IMR-90 (cell line): ENCODE measurements at regions not wholly inside any gene's neighbourhood (a gene's known extent, or its start where the extent isn't known, plus 50 kb on each side); places are given as distances from the start of the nearest gene placed in this dataset.

ENCODE experiments used
- BHLHE40 ChIP-seq: fragments of 150-350 bp; IDR thresholded peaks from 2 replicates; pipeline ENCODE4 v1.6.1; 2016; ENCODE audit warnings: mild to moderate bottlenecking, low read depth, low read length
- CEBPB ChIP-seq: IDR thresholded peaks from 2 replicates; pipeline ENCODE4 v1.6.1; 2012; ENCODE audit warnings: low read depth, low read length, improper control_type of control experiment
- FOS ChIP-seq: fragments of 150-350 bp; IDR thresholded peaks from 2 replicates; pipeline ENCODE4 v1.6.1; 2016; ENCODE audit warnings: low read depth, low read length
- MAFK ChIP-seq: IDR thresholded peaks from 2 replicates; pipeline ENCODE4 v1.6.1; 2012; ENCODE audit warnings: low read depth, low read length, improper control_type of control experiment
- MAZ ChIP-seq: IDR thresholded peaks from 2 replicates; pipeline ENCODE4 v1.6.1; 2012; ENCODE audit warnings: low read depth, mild to moderate bottlenecking, low read length, improper control_type of control experiment, moderate library complexity, borderline replicate concordance
- MXI1 ChIP-seq: IDR thresholded peaks from 2 replicates; pipeline ENCODE4 v1.6.1; 2012; ENCODE audit warnings: low read depth, mild to moderate bottlenecking, low read length, moderate library complexity, borderline replicate concordance
- POLR2A ChIP-seq: IDR thresholded peaks from 2 replicates; pipeline ENCODE4 v1.6.1; 2012; ENCODE audit warnings: mild to moderate bottlenecking, low read depth, low read length
- RAD21 ChIP-seq: IDR thresholded peaks from 2 replicates; pipeline ENCODE4 v1.6.1; 2012; ENCODE audit warnings: low read length, improper control_type of control experiment
- RFX5 ChIP-seq: IDR thresholded peaks from 2 replicates; pipeline ENCODE4 v1.8.0; 2012; ENCODE audit warnings: low read depth, mild to moderate bottlenecking, low read length, moderate library complexity
- SMC3 ChIP-seq: fragments of 150-350 bp; IDR thresholded peaks from 2 replicates; pipeline ENCODE4 v1.6.1; 2016; ENCODE audit warnings: low read depth, mild to moderate bottlenecking, antibody characterized with exemption, low read length, moderate library complexity
- TF ChIP-seq, protein P1 (sequence below): conservative IDR thresholded peaks from 2 replicates; pipeline ENCODE4 v1.5.1; 2012; ENCODE audit warnings: mild to moderate bottlenecking, low read depth, low read length, improper control_type of control experiment
- TF ChIP-seq, protein P2 (sequence below): fragments of 150-350 bp; IDR thresholded peaks from 2 replicates; pipeline ENCODE4 v1.6.1; 2016; ENCODE audit warnings: low read depth, mild to moderate bottlenecking, low read length, moderate library complexity, borderline replicate concordance
- TF ChIP-seq, protein P3 (sequence below): fragments of 150-350 bp; IDR thresholded peaks from 2 replicates; pipeline ENCODE4 v1.6.1; 2017; ENCODE audit warnings: mild to moderate bottlenecking, antibody characterized with exemption, low read length, low read depth

DNA sequence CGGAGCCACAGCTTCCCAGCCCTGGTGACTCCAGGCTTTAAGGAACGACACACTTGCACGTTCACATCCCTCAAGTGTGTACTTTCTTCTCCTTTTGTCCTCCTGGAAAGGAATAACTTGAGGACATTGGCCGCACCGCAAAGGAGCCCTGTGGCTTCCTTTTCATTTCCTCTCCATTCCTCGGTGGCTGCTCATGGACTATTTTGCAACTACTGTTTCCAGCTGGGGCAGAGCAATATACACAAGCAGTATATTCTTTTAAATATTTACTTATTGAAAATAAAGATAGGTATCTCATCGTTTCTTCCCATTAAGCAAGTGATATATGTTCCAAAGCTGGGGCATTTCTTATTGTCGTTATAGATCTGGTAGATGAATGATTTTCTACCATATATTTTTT is 97.2 kb upstream of the LYZL1 start:
- TF ChIP-seq, protein P1, sequence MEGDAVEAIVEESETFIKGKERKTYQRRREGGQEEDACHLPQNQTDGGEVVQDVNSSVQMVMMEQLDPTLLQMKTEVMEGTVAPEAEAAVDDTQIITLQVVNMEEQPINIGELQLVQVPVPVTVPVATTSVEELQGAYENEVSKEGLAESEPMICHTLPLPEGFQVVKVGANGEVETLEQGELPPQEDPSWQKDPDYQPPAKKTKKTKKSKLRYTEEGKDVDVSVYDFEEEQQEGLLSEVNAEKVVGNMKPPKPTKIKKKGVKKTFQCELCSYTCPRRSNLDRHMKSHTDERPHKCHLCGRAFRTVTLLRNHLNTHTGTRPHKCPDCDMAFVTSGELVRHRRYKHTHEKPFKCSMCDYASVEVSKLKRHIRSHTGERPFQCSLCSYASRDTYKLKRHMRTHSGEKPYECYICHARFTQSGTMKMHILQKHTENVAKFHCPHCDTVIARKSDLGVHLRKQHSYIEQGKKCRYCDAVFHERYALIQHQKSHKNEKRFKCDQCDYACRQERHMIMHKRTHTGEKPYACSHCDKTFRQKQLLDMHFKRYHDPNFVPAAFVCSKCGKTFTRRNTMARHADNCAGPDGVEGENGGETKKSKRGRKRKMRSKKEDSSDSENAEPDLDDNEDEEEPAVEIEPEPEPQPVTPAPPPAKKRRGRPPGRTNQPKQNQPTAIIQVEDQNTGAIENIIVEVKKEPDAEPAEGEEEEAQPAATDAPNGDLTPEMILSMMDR = no peak
- TF ChIP-seq CEBPB = peak; percentile 52; the same call in 1 of the 2 replicates
- no peak for TF ChIP-seq MAZ
- no peak for TF ChIP-seq FOS
- no peak for TF ChIP-seq POLR2A
- TF ChIP-seq, protein P2, sequence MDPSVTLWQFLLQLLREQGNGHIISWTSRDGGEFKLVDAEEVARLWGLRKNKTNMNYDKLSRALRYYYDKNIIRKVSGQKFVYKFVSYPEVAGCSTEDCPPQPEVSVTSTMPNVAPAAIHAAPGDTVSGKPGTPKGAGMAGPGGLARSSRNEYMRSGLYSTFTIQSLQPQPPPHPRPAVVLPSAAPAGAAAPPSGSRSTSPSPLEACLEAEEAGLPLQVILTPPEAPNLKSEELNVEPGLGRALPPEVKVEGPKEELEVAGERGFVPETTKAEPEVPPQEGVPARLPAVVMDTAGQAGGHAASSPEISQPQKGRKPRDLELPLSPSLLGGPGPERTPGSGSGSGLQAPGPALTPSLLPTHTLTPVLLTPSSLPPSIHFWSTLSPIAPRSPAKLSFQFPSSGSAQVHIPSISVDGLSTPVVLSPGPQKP = no peak
- TF ChIP-seq RFX5 = no peak
- no peak for TF ChIP-seq RAD21
- TF ChIP-seq BHLHE40 = no peak
- TF ChIP-seq, protein P3, sequence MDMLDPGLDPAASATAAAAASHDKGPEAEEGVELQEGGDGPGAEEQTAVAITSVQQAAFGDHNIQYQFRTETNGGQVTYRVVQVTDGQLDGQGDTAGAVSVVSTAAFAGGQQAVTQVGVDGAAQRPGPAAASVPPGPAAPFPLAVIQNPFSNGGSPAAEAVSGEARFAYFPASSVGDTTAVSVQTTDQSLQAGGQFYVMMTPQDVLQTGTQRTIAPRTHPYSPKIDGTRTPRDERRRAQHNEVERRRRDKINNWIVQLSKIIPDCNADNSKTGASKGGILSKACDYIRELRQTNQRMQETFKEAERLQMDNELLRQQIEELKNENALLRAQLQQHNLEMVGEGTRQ = no peak
- TF ChIP-seq MXI1 = no peak
- TF ChIP-seq SMC3 = no peak
- no peak for TF ChIP-seq MAFK
